NCI-H2081 treated with DMSO at 0.1 percent for 48 hours (cell line): ENCODE measurements at regions not wholly inside any gene's neighbourhood (a gene's known extent, or its start where the extent isn't known, plus 50 kb on each side); places are given as distances from the start of the nearest gene placed in this dataset.

Experiments used
- DNase-seq: peaks from one replicate; lab custom pipeline; 2025; lab: John Stamatoyannopoulos, UW

- no peak for DNase-seq
Observed at GRCh38 chr5:52409835-52410234, 377.9 kb upstream of the ITGA1 start.

DNA sequence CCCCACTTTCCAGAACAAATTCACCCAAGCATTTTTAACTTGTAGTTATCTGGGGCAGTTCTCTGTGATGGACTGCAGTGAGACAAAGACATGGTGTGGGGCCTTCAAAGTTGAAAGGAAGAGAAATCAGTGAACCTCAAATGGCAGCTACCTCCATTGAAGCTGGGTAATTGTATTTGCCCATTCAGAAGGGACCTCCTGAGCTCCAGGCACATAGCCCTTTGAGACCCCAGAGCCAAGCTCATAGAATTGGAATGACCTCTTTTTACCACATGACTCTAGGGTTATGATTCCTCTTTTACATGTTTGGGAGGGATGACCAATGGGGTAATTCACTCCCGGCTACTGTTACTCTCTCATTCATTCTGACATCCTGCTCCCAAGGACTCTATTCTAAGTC, 368.4 kb upstream of the ITGA1 start:
- no peak for DNase-seq

DNA sequence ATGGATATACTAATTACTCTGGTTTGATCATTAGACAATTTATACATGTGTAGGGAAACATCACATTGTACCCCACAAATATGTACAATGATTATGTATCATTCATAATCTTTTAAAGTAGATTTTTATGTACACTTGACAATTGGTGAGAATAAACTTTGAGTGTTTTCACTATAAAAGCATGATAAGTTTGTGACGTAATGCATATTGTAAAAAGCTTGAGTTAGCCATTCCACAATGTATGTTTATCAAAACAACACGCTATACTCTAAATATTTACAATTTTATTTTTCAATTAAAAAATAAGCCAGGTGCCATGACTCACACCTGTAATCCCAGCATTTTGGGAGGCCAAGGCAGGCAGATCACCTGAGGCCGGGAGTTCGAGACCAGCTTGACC, 360.1 kb upstream of the ITGA1 start:
- DNase-seq = no peak

DNA sequence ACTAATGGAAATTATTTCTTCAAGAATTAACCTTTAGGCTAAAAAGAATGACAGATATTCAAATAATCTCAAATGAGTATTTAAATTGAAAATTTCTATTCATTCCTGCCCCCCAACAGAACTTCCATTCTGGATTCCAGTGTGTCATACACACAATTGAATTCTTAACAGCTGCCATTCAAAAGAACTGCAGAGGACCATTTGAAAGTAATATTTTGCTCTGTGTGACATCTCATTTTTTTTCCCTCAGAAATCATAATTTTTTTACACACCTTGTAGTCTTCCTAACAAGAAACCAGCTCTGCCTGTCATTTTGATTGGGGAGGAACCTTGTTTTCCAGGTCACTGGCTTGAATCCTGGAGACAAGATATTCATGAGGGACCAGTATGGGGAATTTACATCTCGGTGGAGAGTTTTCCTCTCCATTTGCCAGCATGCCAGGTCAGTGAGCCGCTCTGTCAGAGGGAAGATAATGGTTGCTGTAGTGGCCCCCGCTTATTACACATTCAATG, 358.7 kb upstream of the ITGA1 start:
- no peak for DNase-seq

- DNase-seq = no peak
Observed at GRCh38 chr5:52441768-52442167, 345.9 kb upstream of the ITGA1 start.

GRCh38 chr5:52443187-52443586, 344.5 kb upstream of the ITGA1 start:
- no peak for DNase-seq

DNA sequence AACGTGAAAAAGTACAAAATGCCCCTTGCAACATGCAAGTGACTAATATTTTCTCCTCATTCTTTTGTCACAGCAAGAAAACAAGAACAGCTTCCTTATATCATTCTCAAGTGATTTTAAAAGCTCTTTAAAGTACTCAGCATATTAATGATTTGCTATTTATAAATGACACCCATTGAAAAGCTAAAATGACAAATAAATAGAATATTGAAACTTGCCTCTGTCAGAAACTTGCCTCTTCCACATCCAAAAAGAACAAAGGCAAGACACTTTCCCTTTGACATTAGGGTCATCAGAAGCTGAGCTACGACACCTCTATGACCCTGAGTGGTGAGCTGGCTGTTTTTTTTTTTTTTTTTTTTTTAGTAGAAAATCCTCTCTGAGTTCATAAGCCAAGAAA, 339.6 kb upstream of the ITGA1 start:
- DNase-seq = no peak

GRCh38 chr5:52449516-52449915, 338.2 kb upstream of the ITGA1 start:
- no peak for DNase-seq

DNA sequence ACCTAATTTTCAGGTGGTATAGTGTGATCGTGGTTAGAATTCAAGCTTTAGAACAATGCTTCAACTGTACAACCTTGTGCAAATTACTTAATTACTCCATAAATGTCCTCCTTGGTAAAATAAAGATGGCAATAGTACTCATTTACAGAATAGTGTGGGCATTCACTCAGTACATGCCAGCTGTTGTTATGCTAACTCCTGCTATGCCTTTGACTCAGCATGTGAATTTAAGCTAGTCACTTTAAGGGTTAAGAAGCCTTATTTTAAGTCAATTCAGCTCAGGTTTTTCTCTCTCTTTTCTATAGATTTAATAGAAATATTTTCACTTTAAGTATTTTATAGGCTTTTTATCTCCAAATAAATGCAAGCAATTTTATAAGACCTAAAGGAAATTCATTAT, 335.6 kb upstream of the ITGA1 start:
- no peak for DNase-seq

DNA sequence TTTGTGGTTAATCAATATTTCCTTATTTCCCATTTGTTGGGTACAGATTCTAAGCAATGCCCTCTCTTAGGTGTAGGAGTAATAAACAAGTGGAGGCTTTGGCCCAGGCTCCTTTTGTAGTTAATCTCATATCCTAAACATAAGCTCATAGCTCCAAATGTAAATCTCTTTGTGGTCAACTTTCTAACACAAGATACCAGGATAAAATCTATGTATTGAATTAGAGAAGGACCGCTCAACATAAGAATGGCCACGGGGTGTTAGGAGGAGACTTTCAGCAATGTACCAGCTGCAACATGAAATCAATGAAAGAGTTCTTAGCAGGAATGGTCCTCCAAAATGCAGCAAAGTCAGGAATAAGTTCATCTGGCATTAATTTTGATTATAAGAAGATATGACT, 334.5 kb upstream of the ITGA1 start:
- DNase-seq = no peak

- DNase-seq = no peak
Observed at GRCh38 chr5:52455920-52456319, 331.8 kb upstream of the ITGA1 start.

DNA sequence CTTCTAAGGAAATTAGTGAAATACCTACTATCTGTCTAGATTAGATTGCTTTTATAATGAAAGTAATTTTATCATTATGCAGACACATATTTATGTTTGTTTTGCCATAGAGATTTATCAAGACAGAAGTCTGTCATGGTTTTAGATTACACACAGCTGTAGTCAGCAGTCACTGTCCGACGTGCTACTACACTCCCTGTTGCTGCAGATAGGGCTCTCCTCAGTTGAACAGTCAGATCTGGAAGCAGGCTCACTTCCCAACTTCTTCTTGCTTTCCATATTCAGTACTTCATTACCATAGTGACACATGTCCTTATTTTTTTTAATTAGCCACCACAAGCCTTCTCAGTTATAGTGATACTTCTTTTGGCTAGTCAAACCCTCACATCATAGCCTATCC, 329.9 kb upstream of the ITGA1 start:
- no peak for DNase-seq

DNA sequence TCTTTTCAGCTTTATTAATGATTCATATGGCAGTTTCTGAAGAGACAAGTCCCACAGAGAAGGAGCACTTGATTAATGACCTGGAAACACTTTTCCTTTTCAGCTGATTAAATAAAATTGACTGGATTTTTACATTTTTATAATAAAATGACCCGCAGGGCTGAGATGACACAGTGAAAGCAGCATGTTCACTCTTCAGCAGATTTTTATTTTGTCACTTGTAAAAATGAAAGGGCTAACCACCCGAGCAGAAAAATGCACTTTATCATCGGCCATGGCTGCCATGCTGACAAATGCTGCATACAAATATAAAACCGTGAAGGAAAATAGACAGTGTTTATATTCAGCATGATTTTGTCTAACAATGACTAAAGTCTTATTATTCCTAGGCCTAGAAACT, 321.6 kb upstream of the ITGA1 start:
- no peak for DNase-seq

GRCh38 chr5:52466749-52467520, 320.8 kb upstream of the ITGA1 start:
- no peak for DNase-seq

- DNase-seq = no peak
Observed at GRCh38 chr5:52468976-52469375, 318.7 kb upstream of the ITGA1 start.

GRCh38 chr5:52469420-52469819, 318.3 kb upstream of the ITGA1 start:
- no peak for DNase-seq

DNA sequence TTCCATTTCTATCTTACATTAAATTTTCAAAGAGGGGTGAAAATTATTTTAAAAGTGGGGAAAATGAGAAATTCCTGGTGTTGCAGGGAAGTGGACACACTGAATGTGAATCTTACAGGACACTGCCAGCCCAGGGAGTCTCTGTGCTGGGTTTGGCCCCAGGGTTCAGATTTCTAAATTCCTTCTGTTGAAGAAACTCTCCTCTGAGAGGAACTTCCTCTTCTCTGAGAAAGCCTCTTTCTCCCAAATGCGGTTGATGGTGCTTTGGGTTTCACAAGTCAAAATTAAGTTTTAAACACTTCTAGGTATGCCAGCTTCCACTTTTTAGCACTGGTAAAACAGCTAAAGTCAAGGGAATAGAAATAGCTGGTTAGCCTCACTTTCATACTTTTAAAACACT, 317.9 kb upstream of the ITGA1 start:
- no peak for DNase-seq

GRCh38 chr5:52476346-52476745, 311.4 kb upstream of the ITGA1 start:
- DNase-seq = no peak

GRCh38 chr5:52481201-52481600, 306.5 kb upstream of the ITGA1 start:
- DNase-seq = no peak

DNA sequence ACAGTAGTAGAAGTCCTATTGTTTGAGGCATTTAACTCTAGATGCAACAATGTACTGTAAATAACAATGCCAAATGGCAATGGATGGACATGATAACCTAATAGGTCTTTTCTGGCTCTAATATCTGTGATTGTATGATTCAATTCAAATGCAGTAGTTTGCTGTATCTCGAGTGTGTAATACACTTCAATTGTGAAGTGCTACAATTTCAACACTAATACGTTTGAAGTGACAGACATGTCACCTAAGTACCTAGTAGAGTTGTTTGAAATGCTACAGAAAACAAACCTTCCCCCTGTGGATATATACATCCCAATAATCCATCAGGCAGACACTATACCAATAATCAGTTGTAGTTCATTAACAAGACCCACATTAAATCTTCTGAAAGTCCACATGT, 305.9 kb upstream of the ITGA1 start:
- DNase-seq = no peak

DNA sequence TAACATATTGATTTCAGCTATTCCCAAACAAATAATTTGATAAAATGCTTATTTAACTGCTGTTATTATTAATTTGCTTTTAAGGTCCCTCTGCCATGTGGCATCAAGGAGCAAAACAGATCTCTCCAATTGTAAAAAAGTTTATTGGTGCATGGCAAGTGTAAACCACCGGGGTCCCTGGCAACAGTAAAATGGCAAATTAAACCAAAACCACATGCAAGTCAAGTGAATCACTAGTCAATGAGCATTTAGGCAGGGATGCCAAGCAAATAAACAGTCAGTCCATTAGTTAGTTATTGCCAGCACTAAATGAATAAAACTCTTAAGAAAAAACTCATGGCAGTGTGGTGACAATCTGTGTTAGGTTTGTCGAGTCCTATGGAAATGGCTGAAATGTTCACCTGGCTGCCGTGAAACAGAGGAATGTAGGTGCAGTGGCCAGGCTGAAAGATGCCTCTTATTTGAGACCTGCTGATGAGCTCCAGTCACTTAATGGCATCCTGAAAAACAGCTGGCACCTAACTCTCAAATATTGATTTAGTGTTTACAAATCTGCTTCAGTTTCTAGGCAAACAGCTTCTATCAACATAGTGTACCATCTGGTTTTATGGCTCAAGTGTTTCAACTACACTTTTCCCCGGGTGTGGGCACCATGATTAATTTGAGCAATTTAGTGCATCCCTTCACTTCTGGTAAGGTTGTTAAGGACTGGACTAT, 296.5 kb upstream of the ITGA1 start:
- DNase-seq = peak; percentile 94

GRCh38 chr5:52491818-52492217, 295.9 kb upstream of the ITGA1 start:
- DNase-seq = peak; percentile 75

- no peak for DNase-seq
Observed at GRCh38 chr5:52497133-52497693, 290.5 kb upstream of the ITGA1 start.
